H1 (cell line): ENCODE measurements at regions not wholly inside any gene's neighbourhood (a gene's known extent, or its start where the extent isn't known, plus 50 kb on each side); places are given as distances from the start of the nearest gene placed in this dataset.
A peak's percentile ranks its signal among the peaks of the same experiment; 100 is the strongest.

ENCODE experiments used
- CTCF ChIA-PET: fragments of 300-600 bp; sonication (Branson Sonifier 250); formaldehyde crosslinking; loops from one replicate; lab custom pipeline; 2021; ENCODE audit not compliant: partially characterized antibody; lab: Charles Lee
- POLR2A ChIA-PET: fragments of 300-600 bp; sonication (Branson Sonifier 250); formaldehyde crosslinking; loops from one replicate; lab custom pipeline; 2021; ENCODE audit warnings: inconsistent platforms; ENCODE audit not compliant: partially characterized antibody; lab: Charles Lee
- DNase-seq, 2 experiments: peaks; one replicate each; pipeline versions ENCODE4 v3.0.0 to v3.0.0-alpha.2; 2010 to 2022; ENCODE audit warnings: low spot score in 2 of 2, low read depth in 1 of 2, mixed read lengths in 1 of 2
- FAIRE-seq: peaks from 2 replicates; lab custom pipeline; 2011; peaks lifted over from hg19 to GRCh38; lab: Jason Lieb, UNC
- H2AFZ ChIP-seq: 2 replicates; pipeline ENCODE4 v1.8.1; 2012; ENCODE audit warnings: low read length, inconsistent platforms
- H2AK5ac ChIP-seq: 2 replicates; pipeline ENCODE4 v1.6.1; 2013; ENCODE audit warnings: low read depth, low read length
- H2BK120ac ChIP-seq: replicated peaks from 2 replicates; pipeline ENCODE3; 2013; ENCODE audit warnings: low read depth, low read length, inconsistent platforms
- H2BK12ac ChIP-seq: 2 replicates; pipeline ENCODE4 v1.6.1; 2013; ENCODE audit warnings: low read depth, low read length
- H2BK15ac ChIP-seq: 2 replicates; pipeline ENCODE4 v1.6.1; 2013; ENCODE audit warnings: low read length
- H2BK20ac ChIP-seq: 2 replicates; pipeline ENCODE4 v1.6.1; 2013; ENCODE audit warnings: low read length
- H2BK5ac ChIP-seq: 2 replicates; pipeline ENCODE4 v1.6.1; 2013; ENCODE audit warnings: low read depth, low read length
- H3K14ac ChIP-seq: 2 replicates; pipeline ENCODE4 v1.6.1; 2013; ENCODE audit warnings: inconsistent platforms; ENCODE audit not compliant: insufficient read length
- H3K18ac ChIP-seq: 2 replicates; pipeline ENCODE4 v1.6.1; 2013; ENCODE audit warnings: low read length; ENCODE audit errors: extremely low read depth
- H3K23ac ChIP-seq: 2 replicates; pipeline ENCODE4 v1.6.1; 2013; ENCODE audit warnings: inconsistent platforms; ENCODE audit not compliant: insufficient read length
- H3K23me2 ChIP-seq: 2 replicates; pipeline ENCODE4 v1.6.1; 2013; ENCODE audit warnings: low read depth, low read length
- H3K27ac ChIP-seq: 2 replicates; pipeline ENCODE4 v1.6.1; 2011; ENCODE audit warnings: low read depth, low read length, inconsistent platforms
- H3K27me3 ChIP-seq, 4 experiments: replicated peaks in 1 of 4; 1 replicate in 1 of 4; 2 replicates in 3 of 4; pipeline versions ENCODE4 v1.6.1 to v1.8.1; 2011 to 2013; ENCODE audit warnings: low read length in 3 of 4, mild to moderate bottlenecking in 3 of 4, inconsistent platforms in 2 of 4, mixed read lengths in 2 of 4, moderate library complexity in 1 of 4; ENCODE audit not compliant: control insufficient read depth in 3 of 4, insufficient read depth in 3 of 4; ENCODE audit errors: extremely low read depth in 1 of 4
- H3K36me3 ChIP-seq, 4 experiments: 2 replicates each; pipeline versions ENCODE4 v1.6.1 to v1.8.1; 2011 to 2013; ENCODE audit warnings: mild to moderate bottlenecking in 4 of 4, low read length in 3 of 4, moderate library complexity in 2 of 4, control low read depth in 1 of 4, inconsistent platforms in 1 of 4; ENCODE audit not compliant: insufficient read depth in 4 of 4, control insufficient read depth in 2 of 4
- H3K4ac ChIP-seq: replicated peaks from 2 replicates; pipeline ENCODE3; 2013; ENCODE audit warnings: low read length, low read depth, mixed read lengths, inconsistent platforms; ENCODE audit not compliant: insufficient read length
- H3K4me1 ChIP-seq, 4 experiments: replicated peaks in 1 of 4; 1 replicate in 1 of 4; 2 replicates in 3 of 4; pipeline versions ENCODE4 v1.6.1 to v1.8.1; 2011 to 2013; ENCODE audit warnings: low read length in 3 of 4, inconsistent platforms in 2 of 4, mixed read lengths in 1 of 4; ENCODE audit not compliant: insufficient read depth in 4 of 4, control insufficient read depth in 3 of 4
- H3K4me2 ChIP-seq, 2 experiments: 2 replicates each; pipeline versions ENCODE4 v1.6.1 to v1.8.1; 2011 to 2013; ENCODE audit warnings: low read depth in 2 of 2, low read length in 2 of 2, control low read depth in 1 of 2, inconsistent platforms in 1 of 2, mild to moderate bottlenecking in 1 of 2; ENCODE audit not compliant: insufficient read depth in 1 of 2
- H3K4me3 ChIP-seq, 4 experiments: fragments of 200-600, 300-600 bp in 1 of 4; sonication (generic), shearing (Covaris generic), sonication (Bioruptor Twin) in 1 of 4; 2 replicates each; pipeline versions ENCODE4 v1.5.1 to v1.8.1; 2011 to 2016; ENCODE audit warnings: low read length in 4 of 4, low read depth in 3 of 4, control low read depth in 2 of 4, inconsistent platforms in 2 of 4, mild to moderate bottlenecking in 2 of 4, mixed read lengths in 1 of 4, moderate library complexity in 1 of 4; ENCODE audit not compliant: insufficient read depth in 2 of 4; ENCODE audit errors: extremely low read depth in 1 of 4
- H3K56ac ChIP-seq: replicated peaks from 2 replicates; pipeline ENCODE3; 2013; ENCODE audit warnings: low read depth, mild to moderate bottlenecking, mixed read lengths, low read length, inconsistent platforms; ENCODE audit not compliant: insufficient read length
- H3K79me1 ChIP-seq: 2 replicates; pipeline ENCODE4 v1.6.1; 2013; ENCODE audit warnings: low read depth, low read length, control low read depth
- H3K79me2 ChIP-seq, 2 experiments: 2 replicates each; pipeline versions ENCODE4 v1.6.1 to v1.8.1; 2012 to 2013; ENCODE audit warnings: low read length in 2 of 2, mild to moderate bottlenecking in 2 of 2, inconsistent platforms in 1 of 2; ENCODE audit not compliant: insufficient read depth in 2 of 2, control insufficient read depth in 1 of 2
- H3K9ac ChIP-seq, 4 experiments: replicated peaks in 1 of 4; 1 replicate in 1 of 4; 2 replicates in 3 of 4; pipeline versions ENCODE4 v1.6.1 to v1.8.1; 2011 to 2013; ENCODE audit warnings: low read depth in 3 of 4, low read length in 3 of 4, control low read depth in 2 of 4, mild to moderate bottlenecking in 2 of 4, moderate library complexity in 2 of 4, inconsistent platforms in 1 of 4; ENCODE audit errors: extremely low read depth in 1 of 4
- H3K9me3 ChIP-seq, 2 experiments: 2 replicates each; pipeline versions ENCODE4 v1.6.1 to v1.8.1; 2012 to 2013; ENCODE audit warnings: mild to moderate bottlenecking in 2 of 2, moderate library complexity in 2 of 2, control low read depth in 1 of 2, inconsistent platforms in 1 of 2, low read depth in 1 of 2, low read length in 1 of 2, mixed read lengths in 1 of 2; ENCODE audit not compliant: insufficient read depth in 2 of 2
- H4K20me1 ChIP-seq, 2 experiments: replicated peaks in 1 of 2; 2 replicates each; pipeline versions ENCODE3 to v1.8.1; 2011 to 2013; ENCODE audit warnings: inconsistent platforms in 2 of 2, low read length in 2 of 2, mild to moderate bottlenecking in 1 of 2; ENCODE audit not compliant: insufficient read depth in 2 of 2, control insufficient read depth in 1 of 2
- H4K5ac ChIP-seq: 2 replicates; pipeline ENCODE4 v1.6.1; 2013; ENCODE audit warnings: low read length, low read depth, mixed read lengths, inconsistent platforms; ENCODE audit not compliant: insufficient read length
- H4K8ac ChIP-seq: 2 replicates; pipeline ENCODE4 v1.8.0; 2013; ENCODE audit warnings: mild to moderate bottlenecking, moderate library complexity, low read length, inconsistent platforms; ENCODE audit not compliant: insufficient read depth; ENCODE audit errors: extremely low read depth
- H4K91ac ChIP-seq: replicated peaks from 2 replicates; pipeline ENCODE3; 2013; ENCODE audit warnings: low read length, mixed read lengths, inconsistent platforms; ENCODE audit not compliant: insufficient read length
- ASH2L ChIP-seq: fragments of 200-600, 300-600 bp; sonication (generic); IDR thresholded peaks from one replicate; pipeline ENCODE4 v1.7.1; 2017; ENCODE audit warnings: low read length
- ATF3 ChIP-seq: IDR thresholded peaks from 2 replicates; pipeline ENCODE4 v1.6.1; 2011; ENCODE audit warnings: low read depth, mild to moderate bottlenecking, low read length; ENCODE audit not compliant: insufficient read depth
- BCL11A ChIP-seq, 2 experiments: IDR thresholded peaks; one replicate each; pipeline ENCODE4 v1.6.1; 2011; ENCODE audit warnings: low read depth in 2 of 2, low read length in 2 of 2, mild to moderate bottlenecking in 2 of 2
- HDAC6 ChIP-seq: IDR thresholded peaks from one replicate; pipeline ENCODE4 v1.7.1; 2012; ENCODE audit warnings: low read depth, mild to moderate bottlenecking, inconsistent platforms, low read length, moderate library complexity
- JUND ChIP-seq: IDR thresholded peaks from 2 replicates; pipeline ENCODE4 v1.6.1; 2011; ENCODE audit warnings: mild to moderate bottlenecking, improper control_type of control experiment, low read length
- KDM1A ChIP-seq: fragments of 200-600, 300-600 bp; sonication (generic); IDR thresholded peaks from 2 replicates; pipeline ENCODE4 v1.7.1; 2016; ENCODE audit warnings: mild to moderate bottlenecking, low read length, borderline replicate concordance
- NANOG ChIP-seq: IDR thresholded peaks from 2 replicates; pipeline ENCODE4 v1.6.1; 2011; ENCODE audit warnings: low read length, low read depth, mild to moderate bottlenecking, inconsistent platforms; ENCODE audit not compliant: insufficient read depth, poor library complexity, severe bottlenecking
- RBBP5 ChIP-seq: IDR thresholded peaks from 2 replicates; pipeline ENCODE4 v1.7.1; 2012; ENCODE audit warnings: low read depth, mild to moderate bottlenecking, inconsistent platforms, low read length, moderate library complexity, borderline replicate concordance
- TEAD4 ChIP-seq: IDR thresholded peaks from 2 replicates; pipeline ENCODE4 v1.6.1; 2012; ENCODE audit warnings: low read depth, low read length, inconsistent platforms, mixed read lengths
- WGBS, 2 experiments: shearing (Covaris generic) in 1 of 2; methylation state at CpG; one replicate each; pipeline versions ENCODE4 v1.1.6 to v1.1.7; 2013 to 2015; ENCODE audit warnings: low lambda C conversion rate in 2 of 2, mixed read lengths in 2 of 2, inconsistent platforms in 1 of 2, low coverage in 1 of 2, missing lambda C conversion rate in 1 of 2; ENCODE audit not compliant: insufficient replicate concordance in 2 of 2, insufficient coverage in 1 of 2, insufficient read length in 1 of 2; ENCODE audit errors: extremely low coverage in 1 of 2, missing lambda C conversion rate in 1 of 2; 5-methylcytosine and 5-hydroxymethylcytosine counted together
- TF ChIP-seq, protein P1 (sequence below): IDR thresholded peaks from 2 replicates; pipeline ENCODE4 v1.6.1; 2012; ENCODE audit warnings: low read length, inconsistent platforms

- H3K79me1 ChIP-seq = no peaks in the 10 kb centered on the region; the same call in 1 of the 2 replicates
- ChIA-PET CTCF (interaction anchor here (1.0 to 2.2 kb wide), 4 partner anchors 8 to 179 kb away, joined by 3 to 6 read pairs (median 4); no protein-coding TSS in a partner anchor), POLR2A (interaction anchor here (1.1 to 1.8 kb wide), 2 partner anchors 9 to 12 kb away, joined by 4 to 11 read pairs; no protein-coding TSS in a partner anchor)
- no peaks in the 10 kb centered on the region for H3K4me1 ChIP-seq
- 0 out of 2 replicates have a peak overlapping the region, but pooled peaks have one; percentile 3 for H2BK20ac ChIP-seq
- H2BK12ac ChIP-seq = no peak overlapping the region
- no peak overlapping the region for H2BK120ac ChIP-seq
- H3K27me3 ChIP-seq = no peaks in the 10 kb centered on the region
- WGBS, 2 experiments = 70% methylated on average over 2 of the region's 2 CpGs; no CpG with 5 or more reads in 1 of the 2 experiments
- H3K27ac ChIP-seq = no peak overlapping the region
- no peak overlapping the region for H3K14ac ChIP-seq
- no peak overlapping the region for H3K4me3 ChIP-seq
- no peak for FAIRE-seq
- H4K20me1 ChIP-seq = no peaks in the 10 kb centered on the region
- no peak overlapping the region for H2AK5ac ChIP-seq
- H3K4me2 ChIP-seq = no peak overlapping the region
- H2BK5ac ChIP-seq = no peak overlapping the region
- no peak overlapping the region for H3K18ac ChIP-seq
- H3K4ac ChIP-seq = no peak overlapping the region
- no peaks in the 10 kb centered on the region for H3K79me2 ChIP-seq
- H4K5ac ChIP-seq = no peak overlapping the region
- H2AFZ ChIP-seq = no peak overlapping the region
- DNase-seq = no peak
- no peaks in the 10 kb centered on the region for H3K23me2 ChIP-seq
- no peaks in the 10 kb centered on the region for H3K36me3 ChIP-seq
- H3K9me3 ChIP-seq = peaks cover 0 to 12% of the 10 kb centered on the region in 2 experiments; a peak in 2 of 4 replicates
- no peak overlapping the region for H4K91ac ChIP-seq
- H3K9ac ChIP-seq = no peak overlapping the region
- H2BK15ac ChIP-seq = 0 out of 2 replicates have a peak overlapping the region, but pooled peaks have one; percentile 4
- H3K23ac ChIP-seq = no peak overlapping the region
- no peak overlapping the region for H3K56ac ChIP-seq
- H4K8ac ChIP-seq = no peak overlapping the region
- no peak for TF ChIP-seq ATF3
- no peak for TF ChIP-seq RBBP5
- TF ChIP-seq HDAC6 = no peak
- TF ChIP-seq JUND = no peak
- no peak for TF ChIP-seq ASH2L
- TF ChIP-seq KDM1A = no peak
- TF ChIP-seq TEAD4 = no peak
- TF ChIP-seq, protein P1, sequence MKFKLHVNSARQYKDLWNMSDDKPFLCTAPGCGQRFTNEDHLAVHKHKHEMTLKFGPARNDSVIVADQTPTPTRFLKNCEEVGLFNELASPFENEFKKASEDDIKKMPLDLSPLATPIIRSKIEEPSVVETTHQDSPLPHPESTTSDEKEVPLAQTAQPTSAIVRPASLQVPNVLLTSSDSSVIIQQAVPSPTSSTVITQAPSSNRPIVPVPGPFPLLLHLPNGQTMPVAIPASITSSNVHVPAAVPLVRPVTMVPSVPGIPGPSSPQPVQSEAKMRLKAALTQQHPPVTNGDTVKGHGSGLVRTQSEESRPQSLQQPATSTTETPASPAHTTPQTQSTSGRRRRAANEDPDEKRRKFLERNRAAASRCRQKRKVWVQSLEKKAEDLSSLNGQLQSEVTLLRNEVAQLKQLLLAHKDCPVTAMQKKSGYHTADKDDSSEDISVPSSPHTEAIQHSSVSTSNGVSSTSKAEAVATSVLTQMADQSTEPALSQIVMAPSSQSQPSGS = no peak
- TF ChIP-seq BCL11A (IDR thresholded peaks at IDR 0.05; ENCODE audit: low read depth in 2 of 2, low read length in 2 of 2) = no peak
- no peak for TF ChIP-seq NANOG
These were observed 133.8 kb downstream of the ZFP36L2 start for GRCh38 chr2:43092520-43093179.
